ENCODE measurements at regions not wholly inside any gene's neighbourhood (a gene's known extent, or its start where the extent isn't known, plus 50 kb on each side); places are given as distances from the start of the nearest gene placed in this dataset.

GRCh38 chr3:61411009-61411662 lies 150.2 kb upstream of the PTPRG start:
- TF ChIP-seq ZNF70 (CRISPR knock-in tag; IDR thresholded peaks at IDR 0.05) (no peak), CSRNP3 (CRISPR knock-in tag; IDR thresholded peaks at IDR 0.05) (no peak), ZFP30 (CRISPR knock-in tag; IDR thresholded peaks at IDR 0.05) (no peak), ESRRG (CRISPR knock-in tag; IDR thresholded peaks at IDR 0.05) (no peak), ZC3H10 (CRISPR knock-in tag; IDR thresholded peaks at IDR 0.05) (no peak), CREB5 (CRISPR knock-in tag; IDR thresholded peaks at IDR 0.05; ENCODE audit: low read depth) (no peak), ZFP3 (CRISPR knock-in tag; IDR thresholded peaks at IDR 0.05) (no peak), SNAI2 (CRISPR knock-in tag; IDR thresholded peaks at IDR 0.05) (no peak), PATZ1 (CRISPR knock-in tag; IDR thresholded peaks at IDR 0.05; ENCODE audit: borderline replicate concordance) (no peak), BACH2 (CRISPR knock-in tag; IDR thresholded peaks at IDR 0.05; ENCODE audit: borderline replicate concordance) (no peak), GLIS3 (CRISPR knock-in tag; IDR thresholded peaks at IDR 0.05) (no peak)
